GM11168 (cell line): ENCODE measurements at regions not wholly inside any gene's neighbourhood (a gene's known extent, or its start where the extent isn't known, plus 50 kb on each side); places are given as distances from the start of the nearest gene placed in this dataset.

ENCODE experiments used
- in situ Hi-C: fragments of 300-500 bp; cut with MboI; formaldehyde crosslinking; loops from one replicate; pipeline ENCODE4 v1.12.0; 2022; ENCODE audit warnings: low sequenced_read_pairs; ENCODE audit not compliant: unreplicated experiment

GRCh38 chr2:150585221-150585971 is 97.9 kb upstream of the RND3 start:
- in situ Hi-C loops, result no loop called here

GRCh38 chr2:150584081-150584480 is 96.6 kb upstream of the RND3 start:
- in situ Hi-C loops, result no loop called here

- in situ Hi-C loops, result no loop called here
Observed at GRCh38 chr2:150581717-150582472, 94.4 kb upstream of the RND3 start.

- in situ Hi-C loops, result no loop called here
Observed at GRCh38 chr2:150578481-150578880, 91.0 kb upstream of the RND3 start.

- in situ Hi-C loops, result no loop called here
Observed at GRCh38 chr2:150575861-150576260, 88.4 kb upstream of the RND3 start.

- in situ Hi-C loops, result no loop called here
Observed at GRCh38 chr2:150572961-150573395, 85.5 kb upstream of the RND3 start.

- in situ Hi-C loops, result no loop called here
Observed at GRCh38 chr2:150572194-150572766, 84.8 kb upstream of the RND3 start.

- in situ Hi-C loops, result no loop called here
Observed at GRCh38 chr2:150571121-150571520, 83.7 kb upstream of the RND3 start.

- in situ Hi-C loops, result no loop called here
Observed at GRCh38 chr2:150570712-150571111, 83.2 kb upstream of the RND3 start.

GRCh38 chr2:150569761-150570160 is 82.3 kb upstream of the RND3 start:
- in situ Hi-C loops, result no loop called here

GRCh38 chr2:150567771-150568301 is 80.4 kb upstream of the RND3 start:
- in situ Hi-C loops, result no loop called here

- in situ Hi-C loops, result no loop called here
Observed at GRCh38 chr2:150566289-150566688, 78.8 kb upstream of the RND3 start.

GRCh38 chr2:150561076-150561475 is 73.6 kb upstream of the RND3 start:
- in situ Hi-C loops, result no loop called here

- in situ Hi-C loops, result no loop called here
Observed at GRCh38 chr2:150557020-150557600, 69.6 kb upstream of the RND3 start.

GRCh38 chr2:150555611-150556356 is 68.3 kb upstream of the RND3 start:
- in situ Hi-C loops, result no loop called here

GRCh38 chr2:150554046-150554445 is 66.6 kb upstream of the RND3 start:
- in situ Hi-C loops, result no loop called here

GRCh38 chr2:150552041-150552820 is 64.8 kb upstream of the RND3 start:
- in situ Hi-C loops, result no loop called here

GRCh38 chr2:150549381-150549780 is 61.9 kb upstream of the RND3 start:
- in situ Hi-C loops, result no loop called here

GRCh38 chr2:150548527-150548926 is 61.1 kb upstream of the RND3 start:
- in situ Hi-C loops, result no loop called here
